ENCODE measurements at regions not wholly inside any gene's neighbourhood (a gene's known extent, or its start where the extent isn't known, plus 50 kb on each side); places are given as distances from the start of the nearest gene placed in this dataset.

GRCh38 chr7:84314263-84314662 is 119.7 kb upstream of the SEMA3A start:
- TF ChIP-seq CTCF (IDR thresholded peaks at IDR 0.05; ENCODE audit: insufficient read depth, low read depth, low read length): no peak
- no peak overlapping the region for H3K4me3 ChIP-seq (ENCODE audit: low read depth, low read length)
- no peak for DNase-seq (ENCODE audit: low read depth)

GRCh38 chr7:84304407-84304806 is 109.8 kb upstream of the SEMA3A start:
- DNase-seq (ENCODE audit: low read depth): no peak
- no peak for TF ChIP-seq CTCF (IDR thresholded peaks at IDR 0.05; ENCODE audit: insufficient read depth, low read depth, low read length)
- no peak overlapping the region for H3K4me3 ChIP-seq (ENCODE audit: low read depth, low read length)

GRCh38 chr7:84302949-84303348 is 108.4 kb upstream of the SEMA3A start:
- DNase-seq (ENCODE audit: low read depth): no peak
- TF ChIP-seq CTCF (IDR thresholded peaks at IDR 0.05; ENCODE audit: insufficient read depth, low read depth, low read length): no peak
- no peak overlapping the region for H3K4me3 ChIP-seq (ENCODE audit: low read depth, low read length)

GRCh38 chr7:84297616-84298015 is 103.0 kb upstream of the SEMA3A start:
- no peak for DNase-seq (ENCODE audit: low read depth)

GRCh38 chr7:84294847-84295455 is 100.4 kb upstream of the SEMA3A start:
- TF ChIP-seq CTCF (IDR thresholded peaks at IDR 0.05; ENCODE audit: insufficient read depth, low read depth, low read length): no peak
- no peak for DNase-seq (ENCODE audit: low read depth)
- no peak overlapping the region for H3K4me3 ChIP-seq (ENCODE audit: low read depth, low read length)

More at GRCh38 chr7:84297616-84298015, 103.0 kb upstream of the SEMA3A start:
- no peak overlapping the region for H3K4me3 ChIP-seq (ENCODE audit: low read depth, low read length)
- no peak for TF ChIP-seq CTCF (IDR thresholded peaks at IDR 0.05; ENCODE audit: insufficient read depth, low read depth, low read length)

GRCh38 chr7:84294391-84294790 is 99.8 kb upstream of the SEMA3A start:
- TF ChIP-seq CTCF (IDR thresholded peaks at IDR 0.05; ENCODE audit: insufficient read depth, low read depth, low read length): no peak
- H3K4me3 ChIP-seq (ENCODE audit: low read depth, low read length): no peak overlapping the region
- DNase-seq (ENCODE audit: low read depth): no peak

- no peak for TF ChIP-seq CTCF (IDR thresholded peaks at IDR 0.05; ENCODE audit: insufficient read depth, low read depth, low read length)
Measured at GRCh38 chr7:84291756-84292155, 97.2 kb upstream of the SEMA3A start.

More at GRCh38 chr7:84291756-84292155, 97.2 kb upstream of the SEMA3A start:
- no peak overlapping the region for H3K4me3 ChIP-seq (ENCODE audit: low read depth, low read length)
- no peak for DNase-seq (ENCODE audit: low read depth)

Measured in fibroblast of villous mesenchyme (primary cell).